HCT116 (cell line): ENCODE measurements at regions not wholly inside any gene's neighbourhood (a gene's known extent, or its start where the extent isn't known, plus 50 kb on each side); places are given as distances from the start of the nearest gene placed in this dataset.

Experiments used
- ATAC-seq: fragments of 200-7000 bp; cut with Tn5 transposase; 2 replicates; pipeline ENCODE4 v1.9.1; 2020; ENCODE audit warnings: mild to moderate bottlenecking, moderate library complexity
- BruUV-seq: library from RNA; stranded (reverse); fragments of 400-500 nt; replicated peaks from 2 replicates; lab custom pipeline; 2021; lab: Mats Ljungman, UMichigan
- CTCF ChIA-PET: fragments of 300-600 bp; sonication (Branson Sonifier 250); formaldehyde crosslinking; loops from one replicate; lab custom pipeline; 2021; ENCODE audit warnings: antibody characterized with exemption; lab: Charles Lee
- POLR2A ChIA-PET: fragments of 300-600, 350-600 bp; sonication (Branson Sonifier 250); formaldehyde crosslinking; loops from one replicate; lab custom pipeline; 2021; ENCODE audit warnings: antibody characterized with exemption; lab: Charles Lee
- RAD21 ChIA-PET, 2 experiments: fragments of 300-600 bp; sonication (Branson Sonifier 250); formaldehyde crosslinking; loops; one replicate each; lab custom pipeline; 2023; ENCODE audit warnings: low total read pairs in 2 of 2; ENCODE audit not compliant: uncharacterized antibody in 2 of 2, unreplicated experiment in 2 of 2, low non-redundant PET in 1 of 2; lab: Charles Lee
- DNase-seq: peaks from one replicate; pipeline ENCODE4 v3.0.0-alpha.2; 2010; ENCODE audit warnings: low read depth, low spot score
- H2AFZ ChIP-seq: fragments of 200-600 bp; shearing (Covaris generic), sonication (generic); 2 replicates; pipeline ENCODE4 v1.6.1; 2017; ENCODE audit warnings: low read depth, mixed run types, mixed read lengths, antibody characterized with exemption, low read length; ENCODE audit not compliant: poor library complexity, severe bottlenecking
- H3K27ac ChIP-seq: 2 replicates; pipeline ENCODE4 v1.5.1; 2012; ENCODE audit warnings: low read depth, low read length
- H3K27me3 ChIP-seq: fragments of 200-600 bp; sonication (generic); 2 replicates; pipeline ENCODE4 v1.6.1; 2016; ENCODE audit warnings: mixed run types, low read length, mixed read lengths; ENCODE audit not compliant: insufficient read depth
- H3K36me3 ChIP-seq, 2 experiments: fragments of 200-500 bp in 1 of 2; fragments of 200-600 bp in 1 of 2; sonication (Bioruptor generic) in 1 of 2; sonication (generic) in 1 of 2; 2 replicates each; pipeline versions ENCODE4 v1.5.1 to v1.6.1; 2014 to 2016; ENCODE audit warnings: low read length in 2 of 2, inconsistent platforms in 1 of 2, mixed read lengths in 1 of 2, mixed run types in 1 of 2; ENCODE audit not compliant: insufficient read depth in 2 of 2, control insufficient read depth in 1 of 2
- H3K4me1 ChIP-seq, 2 experiments: fragments of 200-600 bp in 1 of 2; sonication (generic) in 1 of 2; 2 replicates each; pipeline versions ENCODE4 v1.5.1 to v1.6.1; 2012 to 2017; ENCODE audit warnings: low read length in 2 of 2, inconsistent platforms in 1 of 2, mild to moderate bottlenecking in 1 of 2, mixed read lengths in 1 of 2, mixed run types in 1 of 2, moderate library complexity in 1 of 2; ENCODE audit not compliant: insufficient read depth in 2 of 2, control insufficient read depth in 1 of 2
- H3K4me2 ChIP-seq: fragments of 200-600 bp; sonication (generic); 2 replicates; pipeline ENCODE4 v1.6.1; 2017; ENCODE audit warnings: mixed run types, low read length, mixed read lengths
- H3K4me3 ChIP-seq, 2 experiments: fragments of 200-600 bp in 1 of 2; sonication (generic) in 1 of 2; replicated peaks in 1 of 2; 2 replicates each; pipeline ENCODE4 v1.5.1; 2011 to 2016; ENCODE audit warnings: low read length in 2 of 2, control low read depth in 1 of 2, low read depth in 1 of 2, mild to moderate bottlenecking in 1 of 2, mixed read lengths in 1 of 2, mixed run types in 1 of 2
- H3K79me2 ChIP-seq: fragments of 200-600 bp; sonication (generic); 2 replicates; pipeline ENCODE4 v1.6.1; 2017; ENCODE audit warnings: mild to moderate bottlenecking, mixed run types, low read length, moderate library complexity, mixed read lengths; ENCODE audit not compliant: insufficient read depth
- H3K9ac ChIP-seq: fragments of 200-600 bp; sonication (generic); 2 replicates; pipeline ENCODE4 v1.6.1; 2016; ENCODE audit warnings: low read length, mixed read lengths
- H3K9me2 ChIP-seq: fragments of 200-600 bp; sonication (generic), shearing (Covaris generic); 2 replicates; pipeline ENCODE4 v1.6.1; 2017; ENCODE audit warnings: mixed run types, mild to moderate bottlenecking, moderate library complexity; ENCODE audit not compliant: insufficient read depth
- H3K9me3 ChIP-seq, 2 experiments: fragments of 200-500 bp in 1 of 2; fragments of 200-600 bp in 1 of 2; sonication (Bioruptor generic) in 1 of 2; sonication (generic) in 1 of 2; 2 replicates each; pipeline ENCODE4 v1.6.1; 2014 to 2017; ENCODE audit warnings: low read length in 2 of 2, mixed read lengths in 2 of 2, inconsistent platforms in 1 of 2, low read depth in 1 of 2, mild to moderate bottlenecking in 1 of 2, mixed run types in 1 of 2, moderate library complexity in 1 of 2; ENCODE audit not compliant: control insufficient read depth in 1 of 2, insufficient read depth in 1 of 2
- H4K20me1 ChIP-seq: fragments of 200-600 bp; sonication (generic), shearing (Covaris generic); 2 replicates; pipeline ENCODE4 v1.6.1; 2017; ENCODE audit warnings: mixed run types, mild to moderate bottlenecking, moderate library complexity; ENCODE audit not compliant: insufficient read depth
- CEBPB ChIP-seq: IDR thresholded peaks from 2 replicates; pipeline ENCODE4 v1.6.1; 2012; ENCODE audit warnings: low read depth
- EZH2 ChIP-seq: fragments of 200-600 bp; sonication (generic); IDR thresholded peaks from 2 replicates; pipeline ENCODE4 v1.6.1; 2017; ENCODE audit warnings: antibody characterized with exemption, mixed run types
- FOSL1 ChIP-seq: IDR thresholded peaks from 2 replicates; pipeline ENCODE4 v1.6.1; 2012; ENCODE audit warnings: low read depth
- POLR2AphosphoS5 ChIP-seq: IDR thresholded peaks from 2 replicates; pipeline ENCODE4 v1.6.1; 2011; ENCODE audit warnings: mild to moderate bottlenecking, low read depth, low read length, moderate library complexity
- SIN3A ChIP-seq: IDR thresholded peaks from 2 replicates; pipeline ENCODE4 v1.6.1; 2012; ENCODE audit warnings: low read depth
- YY1 ChIP-seq: IDR thresholded peaks from 2 replicates; pipeline ENCODE4 v1.6.1; 2011; ENCODE audit warnings: low read length, low read depth, moderate library complexity, mild to moderate bottlenecking; ENCODE audit not compliant: insufficient replicate concordance; ENCODE audit errors: extremely low read depth
- ZFX ChIP-seq: fragments of 450-650 bp; IDR thresholded peaks from 2 replicates; pipeline ENCODE4 v1.6.1; 2017
- intact Hi-C: fragments of 100-400 bp; cut with micrococcal nuclease; formaldehyde crosslinking; loops from 2 replicates; pipeline ENCODE4 v1.10.0; 2022
- TF ChIP-seq, protein P1 (sequence below): IDR thresholded peaks from 2 replicates; pipeline ENCODE4 v1.6.1; 2012; ENCODE audit warnings: low read depth

DNA sequence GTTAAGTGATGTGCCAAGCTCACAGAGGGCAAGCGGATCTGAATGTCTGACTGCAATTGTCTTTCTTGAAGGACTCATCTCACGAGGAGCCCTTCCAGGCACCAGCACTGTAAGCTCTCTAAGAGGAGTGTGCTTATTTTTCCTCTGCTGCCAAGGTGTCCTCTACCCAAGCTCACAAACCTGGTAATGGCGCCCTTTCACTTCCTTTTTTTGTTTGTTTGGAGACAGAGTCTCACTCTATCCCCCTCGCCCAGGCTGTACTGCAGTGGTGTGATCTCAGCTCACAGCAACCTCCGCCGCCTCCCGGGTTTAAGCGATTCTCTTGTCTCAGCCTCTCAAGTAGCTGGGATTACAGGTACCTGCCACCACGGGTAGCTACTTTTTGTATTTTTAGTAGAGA is 233.8 kb downstream of the MAP2K4 start:
- no peaks in the 10 kb centered on the region for H3K4me1 ChIP-seq
- ChIA-PET POLR2A (no interaction called here), CTCF (interaction anchor here (1.2 kb wide), 1 partner anchor 291 kb away, joined by 3 read pairs; no protein-coding TSS in a partner anchor)
- no peak overlapping the region for H3K9ac ChIP-seq
- no peaks in the 10 kb centered on the region for H3K9me3 ChIP-seq
- TF ChIP-seq ZFX (no peak), EZH2 (no peak), YY1 (no peak), SIN3A (no peak), CEBPB (no peak), FOSL1 (no peak), POLR2AphosphoS5 (no peak)
- TF ChIP-seq, protein P1, sequence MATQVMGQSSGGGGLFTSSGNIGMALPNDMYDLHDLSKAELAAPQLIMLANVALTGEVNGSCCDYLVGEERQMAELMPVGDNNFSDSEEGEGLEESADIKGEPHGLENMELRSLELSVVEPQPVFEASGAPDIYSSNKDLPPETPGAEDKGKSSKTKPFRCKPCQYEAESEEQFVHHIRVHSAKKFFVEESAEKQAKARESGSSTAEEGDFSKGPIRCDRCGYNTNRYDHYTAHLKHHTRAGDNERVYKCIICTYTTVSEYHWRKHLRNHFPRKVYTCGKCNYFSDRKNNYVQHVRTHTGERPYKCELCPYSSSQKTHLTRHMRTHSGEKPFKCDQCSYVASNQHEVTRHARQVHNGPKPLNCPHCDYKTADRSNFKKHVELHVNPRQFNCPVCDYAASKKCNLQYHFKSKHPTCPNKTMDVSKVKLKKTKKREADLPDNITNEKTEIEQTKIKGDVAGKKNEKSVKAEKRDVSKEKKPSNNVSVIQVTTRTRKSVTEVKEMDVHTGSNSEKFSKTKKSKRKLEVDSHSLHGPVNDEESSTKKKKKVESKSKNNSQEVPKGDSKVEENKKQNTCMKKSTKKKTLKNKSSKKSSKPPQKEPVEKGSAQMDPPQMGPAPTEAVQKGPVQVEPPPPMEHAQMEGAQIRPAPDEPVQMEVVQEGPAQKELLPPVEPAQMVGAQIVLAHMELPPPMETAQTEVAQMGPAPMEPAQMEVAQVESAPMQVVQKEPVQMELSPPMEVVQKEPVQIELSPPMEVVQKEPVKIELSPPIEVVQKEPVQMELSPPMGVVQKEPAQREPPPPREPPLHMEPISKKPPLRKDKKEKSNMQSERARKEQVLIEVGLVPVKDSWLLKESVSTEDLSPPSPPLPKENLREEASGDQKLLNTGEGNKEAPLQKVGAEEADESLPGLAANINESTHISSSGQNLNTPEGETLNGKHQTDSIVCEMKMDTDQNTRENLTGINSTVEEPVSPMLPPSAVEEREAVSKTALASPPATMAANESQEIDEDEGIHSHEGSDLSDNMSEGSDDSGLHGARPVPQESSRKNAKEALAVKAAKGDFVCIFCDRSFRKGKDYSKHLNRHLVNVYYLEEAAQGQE, result no peak
- TF ChIP-seq, all 23 proteins: peak for 0
- no TSS peak for BruUV-seq
- peaks cover 39% of the 10 kb centered on the region; the same call in 1 of the 2 replicates for H3K27me3 ChIP-seq
- H2AFZ ChIP-seq, result no peak overlapping the region
- no peaks in the 10 kb centered on the region for H4K20me1 ChIP-seq
- no peaks in the 10 kb centered on the region for H3K79me2 ChIP-seq
- no peak overlapping the region for H3K4me2 ChIP-seq
- ATAC-seq (no peak), DNase-seq (no peak)
- intact Hi-C loops, result no loop called here
- H3K4me3 ChIP-seq, result no peak overlapping the region
- RAD21 ChIA-PET, result no interaction called here
- no peaks in the 10 kb centered on the region for H3K9me2 ChIP-seq
- no peak overlapping the region for H3K27ac ChIP-seq
- no peaks in the 10 kb centered on the region for H3K36me3 ChIP-seq
